ENCODE measurements at regions not wholly inside any gene's neighbourhood (a gene's known extent, or its start where the extent isn't known, plus 50 kb on each side); places are given as distances from the start of the nearest gene placed in this dataset.

- TF ChIP-seq CTCF (IDR thresholded peaks at IDR 0.05; ENCODE audit: poor library complexity) (no peak), EZH2 (IDR thresholded peaks at IDR 0.05; ENCODE audit: borderline replicate concordance) (no peak), EZH2phosphoT487 (IDR thresholded peaks at IDR 0.05; ENCODE audit: low read depth, severe bottlenecking, unreplicated experiment) (no peak)
- Histone ChIP-seq H4K20me1 (ENCODE audit: insufficient read depth, poor library complexity, severe bottlenecking) (no peaks in the 10 kb centered on the region), H3K27me3 (no peaks in the 10 kb centered on the region), H3K9me3 (ENCODE audit: low read depth) (no peaks in the 10 kb centered on the region), H2AFZ (no peak overlapping the region), H3K9me2 (replicated peaks; ENCODE audit: insufficient read depth) (no peaks in the 10 kb centered on the region), H3K36me3 (replicated peaks; ENCODE audit: insufficient read depth, low read depth) (no peaks in the 10 kb centered on the region), H3K4me1 (ENCODE audit: insufficient read depth) (peaks cover 24% of the 10 kb centered on the region), H3K79me2 (no peaks in the 10 kb centered on the region), H3K4me3 (no peak overlapping the region), H3K27ac (no peak overlapping the region), H3K4me2 (no peak overlapping the region)
- no peak for DNase-seq (ENCODE audit: low spot score)
- 88% methylated on average over 3 of the region's 3 CpGs for WGBS (ENCODE audit: low lambda C conversion rate, missing lambda C conversion rate)
These were observed 133.7 kb upstream of the TSC22D2 start for GRCh38 chr3:150274372-150274771.

- no peaks in the 10 kb centered on the region for H3K9me2 ChIP-seq (replicated peaks; ENCODE audit: insufficient read depth)
- no peaks in the 10 kb centered on the region for H3K9me3 ChIP-seq (ENCODE audit: low read depth)
- H4K20me1 ChIP-seq (ENCODE audit: insufficient read depth, poor library complexity, severe bottlenecking): no peaks in the 10 kb centered on the region
- WGBS (ENCODE audit: low lambda C conversion rate, missing lambda C conversion rate): 81% methylated on average over 2 of the region's 2 CpGs
- no peaks in the 10 kb centered on the region for H3K36me3 ChIP-seq (replicated peaks; ENCODE audit: insufficient read depth, low read depth)
- H3K27me3 ChIP-seq: no peaks in the 10 kb centered on the region
- DNase-seq (ENCODE audit: low spot score): no peak
- H2AFZ ChIP-seq: no peak overlapping the region
- no peaks in the 10 kb centered on the region for H3K79me2 ChIP-seq
- no peak overlapping the region for H3K27ac ChIP-seq
- TF ChIP-seq EZH2 (IDR thresholded peaks at IDR 0.05; ENCODE audit: borderline replicate concordance) (no peak), EZH2phosphoT487 (IDR thresholded peaks at IDR 0.05; ENCODE audit: low read depth, severe bottlenecking, unreplicated experiment) (no peak), CTCF (IDR thresholded peaks at IDR 0.05; ENCODE audit: poor library complexity) (no peak)
- H3K4me3 ChIP-seq: no peak overlapping the region
- no peak overlapping the region for H3K4me2 ChIP-seq
- peaks cover 18% of the 10 kb centered on the region for H3K4me1 ChIP-seq (ENCODE audit: insufficient read depth)
These were observed 134.7 kb upstream of the TSC22D2 start for GRCh38 chr3:150273396-150273795.

GRCh38 chr3:150271591-150271960, 136.5 kb upstream of the TSC22D2 start:
- no peak for TF ChIP-seq EZH2 (IDR thresholded peaks at IDR 0.05; ENCODE audit: borderline replicate concordance)
- TF ChIP-seq EZH2phosphoT487 (IDR thresholded peaks at IDR 0.05; ENCODE audit: low read depth, severe bottlenecking, unreplicated experiment): no peak
- no peak for TF ChIP-seq CTCF (IDR thresholded peaks at IDR 0.05; ENCODE audit: poor library complexity)
- Histone ChIP-seq H3K4me1 (ENCODE audit: insufficient read depth) (peaks cover 4% of the 10 kb centered on the region), H3K27ac (peak overlapping the region; percentile 79), H3K4me3 (no peak overlapping the region), H3K4me2 (peak overlapping the region; percentile 9), H3K79me2 (no peaks in the 10 kb centered on the region), H4K20me1 (ENCODE audit: insufficient read depth, poor library complexity, severe bottlenecking) (no peaks in the 10 kb centered on the region), H3K9me3 (ENCODE audit: low read depth) (no peaks in the 10 kb centered on the region), H3K27me3 (no peaks in the 10 kb centered on the region), H3K9me2 (replicated peaks; ENCODE audit: insufficient read depth) (no peaks in the 10 kb centered on the region), H2AFZ (no peak overlapping the region), H3K36me3 (replicated peaks; ENCODE audit: insufficient read depth, low read depth) (no peaks in the 10 kb centered on the region)
- DNase-seq (ENCODE audit: low spot score): no peak

All from hepatocyte (in vitro differentiated cells).